ENCODE measurements at regions not wholly inside any gene's neighbourhood (a gene's known extent, or its start where the extent isn't known, plus 50 kb on each side); places are given as distances from the start of the nearest gene placed in this dataset.

GRCh38 chr19:5216141-5216847 lies 124.3 kb downstream of the PTPRS start:
- TF ChIP-seq CTCF (IDR thresholded peaks at IDR 0.05; ENCODE audit: low read depth, low read length), result no peak
- Histone ChIP-seq H3K27me3 (ENCODE audit: control insufficient read depth, insufficient read depth, low read length) (no peaks in the 10 kb centered on the region), H3K4me3 (ENCODE audit: low read depth, low read length) (no peak overlapping the region), H3K9me3 (ENCODE audit: control insufficient read depth, insufficient read depth, low read length) (peaks cover 13% of the 10 kb centered on the region), H3K27ac (ENCODE audit: low read depth, low read length) (no peak overlapping the region)
- ChIA-PET CTCF (no interaction called here), POLR2A (no interaction called here)
- DNase-seq (ENCODE audit: low read depth, low spot score), result no peak

GRCh38 chr19:5215431-5215830 lies 125.2 kb downstream of the PTPRS start:
- H3K27me3 ChIP-seq (ENCODE audit: control insufficient read depth, insufficient read depth, low read length), result no peaks in the 10 kb centered on the region
- no peak for TF ChIP-seq CTCF (IDR thresholded peaks at IDR 0.05; ENCODE audit: low read depth, low read length)
- POLR2A ChIA-PET, result no interaction called here
- no peak for DNase-seq (ENCODE audit: low read depth, low spot score)
- H3K27ac ChIP-seq (ENCODE audit: low read depth, low read length), result no peak overlapping the region
- H3K4me3 ChIP-seq (ENCODE audit: low read depth, low read length), result no peak overlapping the region
- H3K9me3 ChIP-seq (ENCODE audit: control insufficient read depth, insufficient read depth, low read length), result peaks cover 21% of the 10 kb centered on the region
- CTCF ChIA-PET, result no interaction called here

- TF ChIP-seq CTCF (IDR thresholded peaks at IDR 0.05; ENCODE audit: low read depth, low read length), result no peak
- CTCF ChIA-PET, result no interaction called here
- DNase-seq (ENCODE audit: low read depth, low spot score), result no peak
- Histone ChIP-seq H3K27me3 (ENCODE audit: control insufficient read depth, insufficient read depth, low read length) (no peaks in the 10 kb centered on the region), H3K4me3 (ENCODE audit: low read depth, low read length) (no peak overlapping the region), H3K27ac (ENCODE audit: low read depth, low read length) (no peak overlapping the region), H3K9me3 (ENCODE audit: control insufficient read depth, insufficient read depth, low read length) (peaks cover 24% of the 10 kb centered on the region)
- POLR2A ChIA-PET, result no interaction called here
Measured at GRCh38 chr19:5214902-5215301, 125.7 kb downstream of the PTPRS start.

- H3K9me3 ChIP-seq (ENCODE audit: control insufficient read depth, insufficient read depth, low read length), result peaks cover 24% of the 10 kb centered on the region
- H3K4me3 ChIP-seq (ENCODE audit: low read depth, low read length), result no peak overlapping the region
- no peak for DNase-seq (ENCODE audit: low read depth, low spot score)
- ChIA-PET POLR2A (no interaction called here), CTCF (no interaction called here)
- H3K27me3 ChIP-seq (ENCODE audit: control insufficient read depth, insufficient read depth, low read length), result no peaks in the 10 kb centered on the region
- TF ChIP-seq CTCF (IDR thresholded peaks at IDR 0.05; ENCODE audit: low read depth, low read length), result no peak
- no peak overlapping the region for H3K27ac ChIP-seq (ENCODE audit: low read depth, low read length)
Measured at GRCh38 chr19:5214371-5214770, 126.2 kb downstream of the PTPRS start.

- DNase-seq (ENCODE audit: low read depth, low spot score), result no peak
- H3K9me3 ChIP-seq (ENCODE audit: control insufficient read depth, insufficient read depth, low read length), result peaks cover 24% of the 10 kb centered on the region
- POLR2A ChIA-PET, result no interaction called here
- no peaks in the 10 kb centered on the region for H3K27me3 ChIP-seq (ENCODE audit: control insufficient read depth, insufficient read depth, low read length)
- CTCF ChIA-PET, result no interaction called here
- H3K4me3 ChIP-seq (ENCODE audit: low read depth, low read length), result no peak overlapping the region
- TF ChIP-seq CTCF (IDR thresholded peaks at IDR 0.05; ENCODE audit: low read depth, low read length), result no peak
- H3K27ac ChIP-seq (ENCODE audit: low read depth, low read length), result no peak overlapping the region
Measured at GRCh38 chr19:5213667-5214066, 126.9 kb downstream of the PTPRS start.
